Neural cell (in vitro differentiated cells): ENCODE measurements at regions not wholly inside any gene's neighbourhood (a gene's known extent, or its start where the extent isn't known, plus 50 kb on each side); places are given as distances from the start of the nearest gene placed in this dataset.

ENCODE experiments used
- CTCF ChIP-seq: fragments of 450-650 bp; IDR thresholded peaks from 2 replicates; pipeline ENCODE4 v1.5.1; 2014; ENCODE audit warnings: antibody characterized with exemption, mild to moderate bottlenecking, moderate library complexity; ENCODE audit not compliant: poor library complexity, severe bottlenecking
- REST ChIP-seq: IDR thresholded peaks from 2 replicates; pipeline ENCODE4 v1.6.1; 2012; ENCODE audit warnings: borderline replicate concordance

GRCh38 chr13:105168295-105168694 is 1367.2 kb downstream of the EFNB2 start:
- TF ChIP-seq CTCF (no peak), REST (peak; percentile 90)
